ENCODE measurements at regions not wholly inside any gene's neighbourhood (a gene's known extent, or its start where the extent isn't known, plus 50 kb on each side); places are given as distances from the start of the nearest gene placed in this dataset.

- no peak for TF ChIP-seq CTCF (IDR thresholded peaks at IDR 0.05)
- TF ChIP-seq POLR2A (IDR thresholded peaks at IDR 0.05): no peak
These were observed 256.0 kb downstream of the DHX15 start for GRCh38 chr4:24328310-24328709.

All from ovary (tissue), 3 donors.